ENCODE measurements at regions not wholly inside any gene's neighbourhood (a gene's known extent, or its start where the extent isn't known, plus 50 kb on each side); places are given as distances from the start of the nearest gene placed in this dataset.

GRCh38 chr3:137946356-137946973 lies 63.5 kb upstream of the CLDN18 start:
- no peaks in the 10 kb centered on the region for H3K36me3 ChIP-seq (ENCODE audit: low read depth)
- H3K4me2 ChIP-seq (ENCODE audit: unreplicated experiment) = no peak overlapping the region
- H3K9me2 ChIP-seq (ENCODE audit: insufficient read depth) = no peaks in the 10 kb centered on the region
- DNase-seq = peak; percentile 74
- no peaks in the 10 kb centered on the region for H3F3A ChIP-seq (ENCODE audit: insufficient read depth)
- no peak overlapping the region for H3K27ac ChIP-seq
- 2% methylated on average over 7 of the region's 7 CpGs for WGBS, 2 experiments (ENCODE audit: low coverage in 1 of 2, low lambda C conversion rate in 2 of 2, missing lambda C conversion rate in 2 of 2)
- no peaks in the 10 kb centered on the region for H3K27me3 ChIP-seq (replicated peaks; ENCODE audit: insufficient read depth)
- in situ Hi-C loops (cut with MboI) = loop anchor here (25.0 kb wide), 1 partner anchor 834 kb away; no protein-coding TSS in a partner anchor
- no peaks in the 10 kb centered on the region for H3K4me1 ChIP-seq (ENCODE audit: insufficient read depth)
- no peak overlapping the region for H2AFZ ChIP-seq
- H3K9me3 ChIP-seq (ENCODE audit: low read depth) = no peaks in the 10 kb centered on the region
- H3K9ac ChIP-seq = no peak overlapping the region
- H3K4me3 ChIP-seq = no peak overlapping the region
- H4K20me1 ChIP-seq (ENCODE audit: insufficient read depth) = no peaks in the 10 kb centered on the region
- H3K79me2 ChIP-seq (ENCODE audit: insufficient read depth) = no peaks in the 10 kb centered on the region
- no peak for TF ChIP-seq EZH2 (IDR thresholded peaks at IDR 0.05; ENCODE audit: insufficient read depth, poor library complexity, severe bottlenecking)

GRCh38 chr3:137947117-137947516 lies 62.8 kb upstream of the CLDN18 start:
- no peak for DNase-seq
- no peak overlapping the region for H3K4me3 ChIP-seq
- no peaks in the 10 kb centered on the region for H3K4me1 ChIP-seq (ENCODE audit: insufficient read depth)
- no peak overlapping the region for H3K9ac ChIP-seq
- 57 to 58% methylated on average over 2 of the region's 2 CpGs for WGBS, 2 experiments (ENCODE audit: low coverage in 1 of 2, low lambda C conversion rate in 2 of 2, missing lambda C conversion rate in 2 of 2)
- H3K27ac ChIP-seq = no peak overlapping the region
- H3K79me2 ChIP-seq (ENCODE audit: insufficient read depth) = no peaks in the 10 kb centered on the region
- no peaks in the 10 kb centered on the region for H4K20me1 ChIP-seq (ENCODE audit: insufficient read depth)
- no peak overlapping the region for H2AFZ ChIP-seq
- no peaks in the 10 kb centered on the region for H3K9me3 ChIP-seq (ENCODE audit: low read depth)
- no peaks in the 10 kb centered on the region for H3F3A ChIP-seq (ENCODE audit: insufficient read depth)
- H3K9me2 ChIP-seq (ENCODE audit: insufficient read depth) = no peaks in the 10 kb centered on the region
- no peaks in the 10 kb centered on the region for H3K27me3 ChIP-seq (replicated peaks; ENCODE audit: insufficient read depth)
- in situ Hi-C loops (cut with MboI) = loop anchor here (25.0 kb wide), 1 partner anchor 835 kb away; no protein-coding TSS in a partner anchor
- TF ChIP-seq EZH2phosphoT487 (IDR thresholded peaks at IDR 0.05; ENCODE audit: insufficient read depth, low read depth) (no peak), EZH2 (IDR thresholded peaks at IDR 0.05; ENCODE audit: insufficient read depth, poor library complexity, severe bottlenecking) (no peak)
- no peak overlapping the region for H3K4me2 ChIP-seq (ENCODE audit: unreplicated experiment)
- no peaks in the 10 kb centered on the region for H3K36me3 ChIP-seq (ENCODE audit: low read depth)

GRCh38 chr3:137948400-137949072 lies 61.4 kb upstream of the CLDN18 start:
- H3K9me3 ChIP-seq (ENCODE audit: low read depth) = no peaks in the 10 kb centered on the region
- no peak overlapping the region for H3K4me2 ChIP-seq (ENCODE audit: unreplicated experiment)
- no peak overlapping the region for H3K9ac ChIP-seq
- DNase-seq = no peak
- no peaks in the 10 kb centered on the region for H3F3A ChIP-seq (ENCODE audit: insufficient read depth)
- no peak overlapping the region for H2AFZ ChIP-seq
- no peaks in the 10 kb centered on the region for H3K27me3 ChIP-seq (replicated peaks; ENCODE audit: insufficient read depth)
- no peaks in the 10 kb centered on the region for H3K9me2 ChIP-seq (ENCODE audit: insufficient read depth)
- in situ Hi-C loops (cut with MboI) = loop anchor here (25.0 kb wide), 1 partner anchor 836 kb away; no protein-coding TSS in a partner anchor
- WGBS, 2 experiments (ENCODE audit: low coverage in 1 of 2, low lambda C conversion rate in 2 of 2, missing lambda C conversion rate in 2 of 2) = 30 to 33% methylated on average over 3 of the region's 3 CpGs
- H3K36me3 ChIP-seq (ENCODE audit: low read depth) = no peaks in the 10 kb centered on the region
- H3K4me1 ChIP-seq (ENCODE audit: insufficient read depth) = no peaks in the 10 kb centered on the region
- H3K4me3 ChIP-seq = no peak overlapping the region
- no peak for TF ChIP-seq EZH2 (IDR thresholded peaks at IDR 0.05; ENCODE audit: insufficient read depth, poor library complexity, severe bottlenecking)
- no peak for TF ChIP-seq EZH2phosphoT487 (IDR thresholded peaks at IDR 0.05; ENCODE audit: insufficient read depth, low read depth)
- H4K20me1 ChIP-seq (ENCODE audit: insufficient read depth) = no peaks in the 10 kb centered on the region
- no peak overlapping the region for H3K27ac ChIP-seq
- no peaks in the 10 kb centered on the region for H3K79me2 ChIP-seq (ENCODE audit: insufficient read depth)

GRCh38 chr3:137958636-137959035 lies 51.3 kb upstream of the CLDN18 start:
- Histone ChIP-seq H3K9ac (no peak overlapping the region), H3K36me3 (ENCODE audit: low read depth) (no peaks in the 10 kb centered on the region), H2AFZ (no peak overlapping the region), H3K9me2 (ENCODE audit: insufficient read depth) (no peaks in the 10 kb centered on the region), H3K4me3 (no peak overlapping the region), H3K9me3 (ENCODE audit: low read depth) (no peaks in the 10 kb centered on the region), H3K4me2 (ENCODE audit: unreplicated experiment) (no peak overlapping the region), H3K4me1 (ENCODE audit: insufficient read depth) (no peaks in the 10 kb centered on the region), H3K79me2 (ENCODE audit: insufficient read depth) (no peaks in the 10 kb centered on the region), H4K20me1 (ENCODE audit: insufficient read depth) (no peaks in the 10 kb centered on the region), H3K27ac (no peak overlapping the region), H3K27me3 (replicated peaks; ENCODE audit: insufficient read depth) (no peaks in the 10 kb centered on the region), H3F3A (ENCODE audit: insufficient read depth) (no peaks in the 10 kb centered on the region)
- TF ChIP-seq EZH2phosphoT487 (IDR thresholded peaks at IDR 0.05; ENCODE audit: insufficient read depth, low read depth) = no peak
- no peak for DNase-seq
- in situ Hi-C loops (cut with MboI) = no loop called here
